OCI-LY7 (cell line): ENCODE measurements at regions not wholly inside any gene's neighbourhood (a gene's known extent, or its start where the extent isn't known, plus 50 kb on each side); places are given as distances from the start of the nearest gene placed in this dataset.

ENCODE experiments used
- BruUV-seq: library from RNA; stranded (reverse); fragments of 400-500 nt; replicated peaks from 2 replicates; lab custom pipeline; 2021; lab: Mats Ljungman, UMichigan
- CTCF ChIA-PET: fragments of 300-600 bp; sonication (Branson Sonifier 250); formaldehyde crosslinking; loops from one replicate; lab custom pipeline; 2022; ENCODE audit warnings: antibody characterized with exemption; ENCODE audit not compliant: unreplicated experiment; lab: Charles Lee
- POLR2A ChIA-PET: fragments of 300-600 bp; sonication (Branson Sonifier 250); formaldehyde crosslinking; loops from one replicate; lab custom pipeline; 2022; ENCODE audit warnings: antibody characterized with exemption; lab: Charles Lee
- DNase-seq: peaks from one replicate; pipeline ENCODE4 v3.0.0-alpha.2; 2015; ENCODE audit warnings: low spot score
- H2AFZ ChIP-seq: fragments of 200-600 bp; sonication (generic), shearing (Covaris generic); 2 replicates; pipeline ENCODE4 v1.6.1; 2014; ENCODE audit warnings: mild to moderate bottlenecking, antibody characterized with exemption, low read length, moderate library complexity
- H3K27ac ChIP-seq: fragments of 200-600 bp; sonication (generic); 2 replicates; pipeline ENCODE4 v1.5.1; 2014; ENCODE audit warnings: mixed run types, low read depth, mild to moderate bottlenecking, moderate library complexity, low read length, inconsistent platforms; ENCODE audit not compliant: poor library complexity, severe bottlenecking
- H3K36me3 ChIP-seq: fragments of 200-600 bp; sonication (generic); 2 replicates; pipeline ENCODE4 v1.6.1; 2014; ENCODE audit warnings: mild to moderate bottlenecking, antibody characterized with exemption, low read length, moderate library complexity, mixed read lengths; ENCODE audit not compliant: insufficient read depth
- H3K4me1 ChIP-seq: fragments of 200-600 bp; sonication (generic); 2 replicates; pipeline ENCODE4 v1.5.1; 2014; ENCODE audit warnings: mild to moderate bottlenecking, low read length; ENCODE audit not compliant: insufficient read depth, poor library complexity, severe bottlenecking
- H3K4me2 ChIP-seq: fragments of 200-600 bp; sonication (generic); 2 replicates; pipeline ENCODE4 v1.6.1; 2014; ENCODE audit warnings: mild to moderate bottlenecking, low read length
- H3K4me3 ChIP-seq: fragments of 200-600 bp; sonication (generic); 2 replicates; pipeline ENCODE4 v1.5.1; 2014; ENCODE audit warnings: mild to moderate bottlenecking, low read depth, low read length; ENCODE audit not compliant: poor library complexity, severe bottlenecking
- H3K79me2 ChIP-seq: fragments of 200-600 bp; sonication (generic); 2 replicates; pipeline ENCODE4 v1.6.1; 2016; ENCODE audit warnings: low read depth, mild to moderate bottlenecking, low read length, moderate library complexity, mixed read lengths; ENCODE audit not compliant: insufficient read depth
- H3K9me2 ChIP-seq: fragments of 200-600 bp; sonication (generic); 2 replicates; pipeline ENCODE4 v1.6.1; 2016; ENCODE audit warnings: mild to moderate bottlenecking, low read length, mixed read lengths; ENCODE audit not compliant: insufficient read depth
- H3K9me3 ChIP-seq: fragments of 200-600 bp; sonication (generic); 2 replicates; pipeline ENCODE4 v1.6.1; 2014; ENCODE audit warnings: mild to moderate bottlenecking, mixed run types, low read length, mixed read lengths
- H4K20me1 ChIP-seq: fragments of 200-600 bp; sonication (generic); 2 replicates; pipeline ENCODE4 v1.6.1; 2014; ENCODE audit warnings: mild to moderate bottlenecking, antibody characterized with exemption, low read length, moderate library complexity, mixed read lengths; ENCODE audit not compliant: insufficient read depth
- CTCF ChIP-seq: fragments of 200-600 bp; sonication (generic); conservative IDR thresholded peaks from 2 replicates; pipeline ENCODE4 v1.5.1; 2014; ENCODE audit warnings: mild to moderate bottlenecking, antibody characterized with exemption, low read length, moderate library complexity, mixed read lengths
- EZH2phosphoT487 ChIP-seq: fragments of 200-600 bp; sonication (generic); IDR thresholded peaks from 2 replicates; pipeline ENCODE4 v1.6.1; 2018; ENCODE audit warnings: low read depth, borderline replicate concordance, mild to moderate bottlenecking, mixed run types, antibody characterized with exemption, low read length, moderate library complexity, mixed read lengths
- intact Hi-C: fragments of 100-400 bp; cut with micrococcal nuclease; formaldehyde crosslinking; loops from one replicate; pipeline ENCODE4 v1.10.0; 2022; ENCODE audit not compliant: unreplicated experiment

- ChIA-PET POLR2A (no interaction called here), CTCF (no interaction called here)
- Histone ChIP-seq H3K4me3 (no peak overlapping the region), H3K79me2 (no peaks in the 10 kb centered on the region), H3K9me2 (no peaks in the 10 kb centered on the region), H3K4me1 (no peaks in the 10 kb centered on the region), H3K27ac (no peak overlapping the region), H3K36me3 (no peaks in the 10 kb centered on the region), H4K20me1 (no peaks in the 10 kb centered on the region), H3K4me2 (no peak overlapping the region), H2AFZ (no peak overlapping the region), H3K9me3 (no peaks in the 10 kb centered on the region)
- intact Hi-C loops: no loop called here
- TF ChIP-seq CTCF: no peak
- no peak for TF ChIP-seq EZH2phosphoT487
- no peak for DNase-seq
- BruUV-seq: no TSS peak
Observed at GRCh38 chr12:123098780-123099179, 52.1 kb downstream of the PITPNM2 start.

GRCh38 chr12:123097561-123098084 lies 53.3 kb downstream of the PITPNM2 start:
- no peaks in the 10 kb centered on the region for H3K4me1 ChIP-seq
- H3K4me3 ChIP-seq: no peak overlapping the region
- no peak overlapping the region for H3K27ac ChIP-seq
- H3K79me2 ChIP-seq: no peaks in the 10 kb centered on the region
- POLR2A ChIA-PET: no interaction called here
- H2AFZ ChIP-seq: no peak overlapping the region
- no peaks in the 10 kb centered on the region for H4K20me1 ChIP-seq
- no peaks in the 10 kb centered on the region for H3K9me2 ChIP-seq
- H3K36me3 ChIP-seq: no peaks in the 10 kb centered on the region
- intact Hi-C loops: no loop called here
- TF ChIP-seq EZH2phosphoT487 (no peak), CTCF (no peak)
- BruUV-seq: no TSS peak
- DNase-seq: no peak
- H3K9me3 ChIP-seq: no peaks in the 10 kb centered on the region
- H3K4me2 ChIP-seq: no peak overlapping the region
- CTCF ChIA-PET: no interaction called here

GRCh38 chr12:123096741-123097140 lies 54.1 kb downstream of the PITPNM2 start:
- no peaks in the 10 kb centered on the region for H3K4me1 ChIP-seq
- no peak overlapping the region for H2AFZ ChIP-seq
- CTCF ChIA-PET: no interaction called here
- H3K36me3 ChIP-seq: no peaks in the 10 kb centered on the region
- DNase-seq: no peak
- POLR2A ChIA-PET: no interaction called here
- no peaks in the 10 kb centered on the region for H3K79me2 ChIP-seq
- no peak overlapping the region for H3K27ac ChIP-seq
- no peaks in the 10 kb centered on the region for H3K9me3 ChIP-seq
- no peak for TF ChIP-seq EZH2phosphoT487
- no peak for TF ChIP-seq CTCF
- BruUV-seq: no TSS peak
- no peaks in the 10 kb centered on the region for H3K9me2 ChIP-seq
- H4K20me1 ChIP-seq: no peaks in the 10 kb centered on the region
- no peak overlapping the region for H3K4me2 ChIP-seq
- intact Hi-C loops: no loop called here
- H3K4me3 ChIP-seq: no peak overlapping the region
